Keratinocyte (primary cell): ENCODE measurements at regions not wholly inside any gene's neighbourhood (a gene's known extent, or its start where the extent isn't known, plus 50 kb on each side); places are given as distances from the start of the nearest gene placed in this dataset.

Experiments
- CTCF ChIP-seq, 3 experiments: IDR thresholded peaks in 1 of 3; conservative IDR thresholded peaks in 1 of 3; optimal IDR thresholded peaks in 1 of 3; 2 replicates in 2 of 3; 3 replicates in 1 of 3; pipeline versions ENCODE3 to v1.5.1; 2011; ENCODE audit warnings: low read length in 3 of 3, mild to moderate bottlenecking in 3 of 3, moderate library complexity in 2 of 3, control low read depth in 1 of 3, inconsistent platforms in 1 of 3; ENCODE audit not compliant: insufficient read depth in 2 of 3; ENCODE audit errors: extremely low read depth in 1 of 3
- EZH2 ChIP-seq: IDR thresholded peaks from one replicate; pipeline ENCODE4 v1.6.1; 2012; ENCODE audit warnings: inconsistent platforms, mild to moderate bottlenecking, low read length, moderate library complexity

DNA sequence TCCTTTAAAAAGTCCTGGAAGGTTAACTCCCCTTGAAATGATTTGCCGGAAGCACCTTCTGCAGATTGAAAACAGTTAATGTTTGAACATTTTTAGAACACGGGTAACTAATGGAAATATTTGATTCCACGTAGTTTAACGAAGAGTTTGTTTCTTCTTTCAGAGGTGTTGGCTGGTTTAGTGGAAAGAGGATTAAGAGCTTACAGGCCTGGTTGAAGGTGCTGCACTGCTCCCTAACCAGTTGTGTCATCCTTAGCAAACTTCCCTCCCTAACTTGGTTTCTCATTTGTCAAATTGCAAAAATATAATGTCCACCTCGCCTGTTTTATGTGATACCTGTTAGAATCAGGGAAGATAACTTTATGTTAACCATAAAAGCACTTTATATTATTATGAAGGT lies 243.0 kb upstream of the FZD8 start:
- TF ChIP-seq CTCF (optimal IDR thresholded peaks at IDR 0.05 in 1 of 3, IDR thresholded peaks at IDR 0.05 in 1 of 3, conservative IDR thresholded peaks at IDR 0.05 in 1 of 3; ENCODE audit: extremely low read depth in 1 of 3, insufficient read depth in 2 of 3, low read length in 3 of 3) = no peak
- TF ChIP-seq EZH2 = no peak
